Endothelial cell of umbilical vein (primary cell): ENCODE measurements at regions not wholly inside any gene's neighbourhood (a gene's known extent, or its start where the extent isn't known, plus 50 kb on each side); places are given as distances from the start of the nearest gene placed in this dataset.

Experiments used
- BruUV-seq: library from RNA; stranded (reverse); fragments of 400-500 nt; replicated peaks from 2 replicates; lab custom pipeline; 2021; lab: Mats Ljungman, UMichigan
- CTCF ChIA-PET: fragments of 300-600, 350-600 bp; sonication (Branson Sonifier 250); formaldehyde crosslinking; loops from one replicate; lab custom pipeline; 2021; ENCODE audit warnings: antibody characterized with exemption, inconsistent platforms; lab: Charles Lee
- POLR2A ChIA-PET: fragments of 300-600, 350-600 bp; sonication (Branson Sonifier 250); formaldehyde crosslinking; loops from one replicate; lab custom pipeline; 2021; ENCODE audit warnings: antibody characterized with exemption, inconsistent platforms; lab: Charles Lee
- DNase-seq: peaks from one replicate; pipeline ENCODE4 v3.0.0-alpha.2; 2011; ENCODE audit warnings: low read depth, low spot score
- FAIRE-seq: peaks from 2 replicates; lab custom pipeline; 2011; peaks lifted over from hg19 to GRCh38; lab: Jason Lieb, UNC
- H2AFZ ChIP-seq: 2 replicates; pipeline ENCODE4 v1.6.0; 2012; ENCODE audit warnings: low read depth, low read length, control low read depth, inconsistent platforms
- H3K27ac ChIP-seq: 2 replicates; pipeline ENCODE4 v1.5.1; 2011; ENCODE audit warnings: low read depth, mild to moderate bottlenecking, control low read depth, low read length, moderate library complexity; ENCODE audit not compliant: insufficient read depth
- H3K27me3 ChIP-seq, 2 experiments: 2 replicates each; pipeline versions ENCODE4 v1.6.0 to v1.6.1; 2011; ENCODE audit warnings: low read length in 2 of 2, mixed read lengths in 1 of 2; ENCODE audit not compliant: control insufficient read depth in 2 of 2, insufficient read depth in 2 of 2
- H3K36me3 ChIP-seq, 2 experiments: 2 replicates in 1 of 2; 3 replicates in 1 of 2; pipeline ENCODE4 v1.5.1; 2011; ENCODE audit warnings: low read length in 2 of 2, mild to moderate bottlenecking in 1 of 2, moderate library complexity in 1 of 2; ENCODE audit not compliant: control insufficient read depth in 2 of 2, insufficient read depth in 2 of 2; ENCODE audit errors: extremely low read depth in 1 of 2
- H3K4me1 ChIP-seq: 3 replicates; pipeline ENCODE4 v1.5.1; 2011; ENCODE audit warnings: mild to moderate bottlenecking, low read length; ENCODE audit not compliant: control insufficient read depth, insufficient read depth; ENCODE audit errors: extremely low read depth
- H3K4me2 ChIP-seq: 2 replicates; pipeline ENCODE4 v1.6.1; 2011; ENCODE audit warnings: low read length, control low read depth, mixed read lengths; ENCODE audit not compliant: insufficient read depth
- H3K4me3 ChIP-seq, 3 experiments: fragments of 200-600 bp in 1 of 3; sonication (generic), shearing (Covaris generic) in 1 of 3; replicated peaks in 1 of 3; 2 replicates each; pipeline ENCODE4 v1.5.1; 2011 to 2016; ENCODE audit warnings: control low read depth in 3 of 3, low read length in 3 of 3, mild to moderate bottlenecking in 2 of 3, inconsistent platforms in 1 of 3, low read depth in 1 of 3, moderate library complexity in 1 of 3; ENCODE audit not compliant: insufficient read depth in 1 of 3
- H3K79me2 ChIP-seq: 2 replicates; pipeline ENCODE4 v1.6.0; 2012; ENCODE audit warnings: low read length, inconsistent platforms; ENCODE audit not compliant: control insufficient read depth, insufficient read depth
- H3K9ac ChIP-seq: replicated peaks from 2 replicates; pipeline ENCODE3; 2011; ENCODE audit warnings: low read length, control low read depth; ENCODE audit not compliant: insufficient read depth; ENCODE audit errors: extremely low read depth
- H3K9me1 ChIP-seq: replicated peaks from 3 replicates; pipeline ENCODE4 v1.6.0; 2011; ENCODE audit warnings: mild to moderate bottlenecking, low read length; ENCODE audit not compliant: control insufficient read depth, insufficient read depth; ENCODE audit errors: extremely low read depth
- H3K9me3 ChIP-seq: replicated peaks from 2 replicates; pipeline ENCODE4 v1.5.1; 2012; ENCODE audit warnings: low read length, inconsistent platforms; ENCODE audit not compliant: control insufficient read depth, insufficient read depth
- H4K20me1 ChIP-seq: replicated peaks from 2 replicates; pipeline ENCODE3; 2011; ENCODE audit warnings: mild to moderate bottlenecking, low read length; ENCODE audit not compliant: control insufficient read depth, insufficient read depth; ENCODE audit errors: extremely low read depth
- CTCF ChIP-seq, 2 donors: IDR thresholded peaks; 1 replicate in 1 of 2; 2 replicates in 1 of 2; pipeline ENCODE4 v1.5.1; 2011; ENCODE audit warnings: low read length in 2 of 2, mild to moderate bottlenecking in 2 of 2, moderate library complexity in 2 of 2, control low read depth in 1 of 2, inconsistent platforms in 1 of 2, low read depth in 1 of 2; ENCODE audit not compliant: insufficient read depth in 1 of 2; ENCODE audit errors: extremely low read depth in 1 of 2
- FOS ChIP-seq: IDR thresholded peaks from 2 replicates; pipeline ENCODE4 v1.6.1; 2011; ENCODE audit warnings: mild to moderate bottlenecking, low read length, moderate library complexity, borderline replicate concordance; ENCODE audit not compliant: insufficient read depth
- GATA2 ChIP-seq: IDR thresholded peaks from 2 replicates; pipeline ENCODE4 v1.7.0; 2011; ENCODE audit warnings: low read depth, mild to moderate bottlenecking, moderate library complexity, mixed read lengths, low read length; ENCODE audit not compliant: insufficient read length, insufficient read depth
- JUN ChIP-seq: IDR thresholded peaks from 2 replicates; pipeline ENCODE4 v1.6.1; 2011; ENCODE audit warnings: borderline replicate concordance, low read depth; ENCODE audit not compliant: insufficient read length, insufficient read depth
- MAX ChIP-seq: IDR thresholded peaks from 2 replicates; pipeline ENCODE4 v1.6.1; 2011; ENCODE audit not compliant: insufficient read depth, insufficient read length
- MYC ChIP-seq: IDR thresholded peaks from one replicate; pipeline ENCODE4 v1.6.1; 2011; ENCODE audit warnings: mild to moderate bottlenecking, low read depth, low read length
- POLR2A ChIP-seq: IDR thresholded peaks from 2 replicates; pipeline ENCODE4 v1.6.1; 2012; ENCODE audit warnings: low read depth, mild to moderate bottlenecking, control low read depth, low read length
- POLR2AphosphoS5 ChIP-seq: IDR thresholded peaks from 2 replicates; pipeline ENCODE4 v1.6.1; 2012; ENCODE audit warnings: low read depth, mild to moderate bottlenecking, control low read depth, low read length, moderate library complexity; ENCODE audit not compliant: insufficient read depth
- dilution Hi-C: fragments of 300-500 bp; cut with MboI; formaldehyde crosslinking; loops from one replicate; pipeline ENCODE4 v1.15.0; 2019; ENCODE audit warnings: low sequenced_read_pairs; ENCODE audit not compliant: extremely low pct_ligation_motif_present
- intact Hi-C: fragments of 100-400 bp; cut with micrococcal nuclease; formaldehyde crosslinking; loops from one replicate; pipeline ENCODE4 v1.10.0; 2022

- Histone ChIP-seq H3K4me3 (no peak overlapping the region), H3K27ac (no peak overlapping the region), H3K9me3 (peaks cover 1% of the 10 kb centered on the region), H3K79me2 (no peaks in the 10 kb centered on the region), H2AFZ (no peak overlapping the region), H3K36me3 (no peaks in the 10 kb centered on the region), H3K9ac (no peak overlapping the region), H3K9me1 (no peaks in the 10 kb centered on the region), H3K4me1 (no peaks in the 10 kb centered on the region), H3K27me3 (no peaks in the 10 kb centered on the region), H4K20me1 (no peaks in the 10 kb centered on the region), H3K4me2 (no peak overlapping the region)
- DNase-seq (no peak), FAIRE-seq (no peak)
- intact Hi-C loops (no loop called here), dilution Hi-C loops (no loop called here)
- POLR2A ChIA-PET: no interaction called here
- TF ChIP-seq MYC (no peak), POLR2AphosphoS5 (no peak), POLR2A (no peak), CTCF (IDR thresholded peaks at IDR 0.05; ENCODE audit: extremely low read depth in 1 of 2, insufficient read depth in 1 of 2, low read depth in 1 of 2, low read length in 2 of 2) (no peak)
- CTCF ChIA-PET: no interaction called here
- no TSS peak for BruUV-seq
Observed at GRCh38 chr16:17567455-17567854, 96.7 kb upstream of the XYLT1 start.

- H3K27ac ChIP-seq: no peak overlapping the region
- intact Hi-C loops: no loop called here
- FAIRE-seq (no peak), DNase-seq (no peak)
- H3K36me3 ChIP-seq: no peaks in the 10 kb centered on the region
- CTCF ChIA-PET: no interaction called here
- TF ChIP-seq FOS: no peak
- TF ChIP-seq JUN: no peak
- TF ChIP-seq CTCF (IDR thresholded peaks at IDR 0.05; ENCODE audit: extremely low read depth in 1 of 2, insufficient read depth in 1 of 2, low read depth in 1 of 2, low read length in 2 of 2): no peak
- TF ChIP-seq MAX: no peak
- no peak for TF ChIP-seq GATA2
- no peak for TF ChIP-seq POLR2AphosphoS5
- TF ChIP-seq MYC: no peak
- H4K20me1 ChIP-seq: no peaks in the 10 kb centered on the region
- H3K4me3 ChIP-seq: no peak overlapping the region
- POLR2A ChIA-PET: no interaction called here
- no peaks in the 10 kb centered on the region for H3K4me1 ChIP-seq
- dilution Hi-C loops: no loop called here
- no peak overlapping the region for H3K4me2 ChIP-seq
- H3K9me3 ChIP-seq: peaks cover 2% of the 10 kb centered on the region
- H3K79me2 ChIP-seq: no peaks in the 10 kb centered on the region
- no peak overlapping the region for H3K9ac ChIP-seq
- H3K27me3 ChIP-seq: no peaks in the 10 kb centered on the region
- H2AFZ ChIP-seq: no peak overlapping the region
- BruUV-seq: no TSS peak
- no peaks in the 10 kb centered on the region for H3K9me1 ChIP-seq
Observed at GRCh38 chr16:17566656-17567450, 96.1 kb upstream of the XYLT1 start.
